ENCODE measurements at regions not wholly inside any gene's neighbourhood (a gene's known extent, or its start where the extent isn't known, plus 50 kb on each side); places are given as distances from the start of the nearest gene placed in this dataset.
"Not testable (repeated sequence)": the region's sequence is repeated elsewhere in the genome, so short reads cannot be mapped to it uniquely, and the experiment has no call there.

- DNase-seq = no peak
Observed at GRCh38 chr9:28518439-28518838, 945.2 kb upstream of the C9orf72 start.

DNA sequence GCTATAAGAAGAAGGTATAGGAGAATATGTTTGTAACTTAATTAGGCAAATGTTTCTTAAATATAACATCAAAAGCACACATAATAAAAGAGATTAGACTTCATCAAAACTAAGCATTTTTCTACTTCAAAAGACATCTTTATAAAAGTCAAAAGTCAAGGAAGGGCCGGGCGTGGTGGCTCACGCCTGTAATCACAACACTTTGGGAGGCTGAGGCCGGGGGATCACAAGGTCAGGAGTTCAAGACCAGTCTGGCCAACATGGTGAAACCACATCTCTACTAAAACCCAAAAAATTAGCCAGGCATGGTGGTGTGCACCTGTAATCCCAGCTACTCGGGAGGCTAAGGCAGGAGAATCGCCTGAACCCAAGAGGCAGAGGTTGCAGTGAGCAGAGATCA is 951.0 kb upstream of the C9orf72 start:
- DNase-seq = not testable (repeated sequence)

DNA sequence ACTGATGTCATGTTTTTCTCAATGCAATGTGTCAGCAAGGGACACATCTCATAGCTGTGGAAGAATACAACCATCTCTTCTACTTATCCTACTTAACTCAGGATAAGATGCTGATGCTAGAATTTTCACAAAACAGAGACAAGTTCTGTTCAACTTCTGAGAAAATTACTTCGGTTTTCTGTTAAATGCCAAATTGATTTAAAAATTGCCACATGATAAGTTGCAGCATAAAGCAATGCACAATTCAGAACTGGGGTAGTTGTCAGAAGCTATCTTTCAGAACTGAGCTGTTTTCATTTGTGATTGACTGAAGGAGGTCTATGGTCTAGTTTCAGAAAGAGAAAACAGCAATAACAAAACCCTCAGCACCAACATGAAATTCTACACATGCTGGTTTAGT is 954.8 kb upstream of the C9orf72 start:
- DNase-seq = no peak

DNA sequence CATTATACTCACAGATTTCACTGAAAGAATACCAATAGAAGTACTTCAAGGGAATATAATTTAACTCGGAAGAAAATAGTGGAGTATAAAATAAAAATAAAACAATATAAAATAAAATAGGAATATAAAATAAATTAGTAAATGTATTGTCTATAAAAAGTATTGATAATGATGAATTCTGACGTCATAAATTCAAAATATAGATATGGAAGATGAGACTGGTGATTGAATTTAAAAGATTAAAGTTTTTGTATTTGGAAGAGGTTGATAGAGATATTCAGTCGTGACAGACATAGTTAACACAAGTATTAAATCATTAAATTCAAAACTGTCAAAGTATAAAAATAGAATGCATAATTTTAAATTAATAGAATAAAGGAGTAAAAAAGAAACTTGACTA is 964.9 kb upstream of the C9orf72 start:
- DNase-seq = no peak

DNA sequence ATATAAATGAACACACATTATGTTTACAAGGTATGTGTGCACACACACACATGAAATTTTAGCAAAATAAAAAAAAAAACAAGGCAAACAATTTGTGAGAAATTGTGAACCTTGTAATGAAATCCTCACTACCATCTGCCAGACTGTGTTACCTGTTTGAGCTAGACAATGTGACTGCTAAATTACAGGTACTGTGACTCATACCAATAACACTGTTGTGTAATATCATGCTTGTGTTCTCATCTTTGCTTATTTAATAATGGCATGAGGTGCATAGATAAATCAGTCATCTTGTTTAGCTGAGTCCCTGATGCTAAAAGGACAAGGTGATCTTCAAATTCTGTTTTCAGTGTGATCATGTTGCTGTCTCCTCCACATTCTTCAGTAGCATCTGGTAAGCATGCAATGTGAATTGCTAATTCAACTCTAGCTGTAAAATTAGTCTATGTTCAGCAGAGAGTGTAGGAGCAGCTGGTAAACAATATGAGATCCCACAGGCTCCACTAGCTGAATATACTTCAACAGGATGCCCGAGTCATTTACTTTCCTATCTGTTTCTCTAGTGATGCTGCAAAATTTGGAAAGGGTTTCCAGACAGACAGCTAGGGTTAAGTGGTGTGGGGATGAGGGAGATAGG is 966.3 kb upstream of the C9orf72 start:
- DNase-seq = peak; percentile 14

DNA sequence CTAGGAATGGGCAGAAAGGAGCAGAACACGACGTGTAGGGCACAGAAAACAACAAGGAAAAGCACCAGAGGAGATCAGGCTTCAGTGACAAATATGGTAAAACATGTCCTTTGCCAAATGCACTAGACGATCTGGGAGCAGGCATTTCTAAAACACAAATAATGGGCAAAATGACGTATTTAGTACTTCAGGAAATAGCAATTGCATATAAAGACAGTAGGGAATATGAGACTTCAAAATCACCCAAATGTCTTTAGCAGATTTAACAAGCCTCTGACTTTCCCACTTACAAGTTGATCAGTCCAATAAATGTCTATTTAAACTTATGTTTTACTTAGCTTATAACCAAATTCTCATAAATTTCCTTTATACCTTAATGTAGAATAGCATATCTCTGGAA is 969.6 kb upstream of the C9orf72 start:
- DNase-seq = no peak

- DNase-seq = no peak
Observed at GRCh38 chr9:28547527-28547926, 974.2 kb upstream of the C9orf72 start.

DNA sequence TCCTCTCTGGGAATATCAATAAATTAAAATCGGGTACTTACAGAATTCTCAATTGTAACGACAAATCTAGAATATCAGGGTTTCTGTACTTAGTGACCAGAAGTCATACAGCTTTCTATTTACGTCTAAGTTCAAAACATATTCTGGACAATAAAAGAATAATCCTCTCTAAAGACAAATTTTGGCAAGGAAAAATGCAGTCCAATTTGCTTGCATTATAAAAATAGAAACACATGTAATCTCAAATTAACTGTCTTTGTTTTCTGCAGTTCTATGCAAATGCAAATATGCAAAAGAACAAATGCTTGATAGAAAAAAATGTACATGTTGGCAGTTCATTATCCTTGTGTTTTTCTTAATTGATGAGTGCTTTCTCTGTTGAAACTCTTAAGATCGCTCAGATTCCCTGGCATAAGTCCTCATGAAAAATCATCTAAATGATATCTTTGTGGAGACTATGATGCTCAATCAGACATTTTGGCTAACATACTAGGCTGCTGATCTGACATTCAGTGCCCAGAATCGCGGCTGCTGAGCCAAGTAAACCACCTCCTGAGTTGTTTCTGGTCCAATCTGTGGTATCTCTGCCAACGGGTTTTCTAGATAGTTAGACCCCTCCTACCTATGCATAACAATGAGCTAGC is 990.1 kb upstream of the C9orf72 start:
- no peak for DNase-seq

DNA sequence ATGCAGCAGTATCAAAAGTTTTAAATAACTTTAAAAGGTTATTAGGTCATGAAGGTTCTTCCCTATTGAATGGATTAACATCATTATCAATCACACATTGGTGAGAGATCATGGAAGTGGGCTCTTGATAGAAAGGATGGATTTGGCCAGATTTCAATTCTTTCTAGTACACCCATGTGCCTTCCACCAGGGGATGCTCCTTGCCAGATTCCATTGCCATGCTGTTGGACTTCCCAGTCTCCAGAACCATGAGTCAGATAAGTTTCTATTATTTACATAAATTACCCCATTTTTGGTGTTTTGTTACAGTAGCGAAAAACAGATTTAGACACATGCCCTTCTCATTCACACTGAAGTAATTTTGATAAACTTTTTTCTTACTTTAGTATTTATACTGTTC is 1010.6 kb upstream of the C9orf72 start:
- no peak for DNase-seq

DNA sequence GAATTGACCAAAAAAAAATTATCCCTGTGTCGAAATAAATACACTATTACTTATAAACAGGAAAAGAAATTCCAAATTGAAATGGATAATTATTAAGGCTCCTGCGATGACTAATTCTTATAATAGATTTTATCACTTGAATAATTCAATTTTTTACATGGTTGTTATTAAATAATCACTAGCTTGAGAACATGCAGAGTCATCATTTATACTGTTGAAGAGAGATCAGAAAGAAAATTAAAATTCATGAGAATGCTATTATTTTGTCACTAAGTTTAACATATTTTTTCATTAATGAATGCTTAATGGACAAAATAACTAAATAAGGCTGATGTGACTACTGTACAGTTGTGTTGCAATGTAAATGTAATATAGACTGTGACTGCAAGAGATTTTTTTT is 1011.3 kb upstream of the C9orf72 start:
- no peak for DNase-seq

DNA sequence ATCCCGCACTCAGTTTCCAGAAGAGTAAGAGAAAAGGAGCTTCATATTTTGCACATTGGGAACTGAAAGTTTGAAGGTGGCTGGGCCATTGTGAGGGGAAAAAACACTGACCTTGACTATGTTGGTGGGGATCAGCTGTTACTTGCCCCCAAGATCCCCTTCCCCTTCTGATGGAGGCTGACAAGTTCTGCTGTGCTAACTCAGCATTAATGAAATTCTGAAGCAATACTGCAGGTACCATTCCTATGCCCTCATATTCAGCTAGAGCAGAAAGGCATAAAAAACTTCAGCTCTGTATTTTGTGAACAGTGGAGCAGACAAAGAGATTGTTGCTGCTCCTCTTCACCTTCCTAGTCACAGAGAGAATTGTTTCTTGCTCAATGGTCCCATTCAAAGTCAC is 1013.8 kb upstream of the C9orf72 start:
- DNase-seq = no peak

- DNase-seq = peak; percentile 5
Observed at GRCh38 chr9:28598408-28598807, 1025.1 kb upstream of the C9orf72 start.

DNA sequence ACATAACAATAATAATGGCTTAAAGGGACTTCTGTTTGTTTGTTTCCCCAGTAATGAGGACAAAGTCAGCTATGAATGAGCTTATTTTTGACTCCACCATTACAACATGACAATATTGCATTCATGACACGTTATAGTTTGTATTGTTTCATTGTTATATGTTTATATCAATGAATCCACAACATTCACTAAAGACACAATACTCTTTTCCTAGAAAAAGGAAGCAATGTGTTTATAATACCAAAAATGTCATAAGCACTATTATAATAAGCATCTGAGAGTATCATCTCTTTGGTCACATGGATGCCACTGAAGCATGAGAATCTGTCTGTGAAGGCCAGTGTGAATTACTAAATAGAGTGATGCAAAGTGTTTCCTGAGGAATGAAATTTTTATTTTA is 1026.9 kb upstream of the C9orf72 start:
- DNase-seq = no peak

DNA sequence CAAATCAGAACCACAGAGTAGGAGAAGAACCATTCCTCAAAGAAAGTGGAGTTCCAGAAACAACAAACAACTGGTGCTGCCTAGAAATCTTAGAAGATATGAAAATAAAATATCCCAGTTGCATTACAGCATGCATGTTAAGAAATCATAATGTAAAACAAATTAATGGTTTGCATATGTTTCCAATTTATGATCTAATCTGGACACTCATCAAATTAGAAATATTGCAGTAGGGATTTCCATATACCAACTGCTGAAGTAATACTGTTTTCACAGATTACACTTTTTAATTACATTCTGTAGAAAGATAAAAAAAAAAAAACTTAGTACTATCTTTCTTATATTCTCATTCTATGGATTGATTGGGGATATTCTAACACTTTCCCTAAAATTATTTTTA is 1034.6 kb upstream of the C9orf72 start:
- DNase-seq = no peak

GRCh38 chr9:28610339-28610738 is 1037.1 kb upstream of the C9orf72 start:
- DNase-seq = no peak

DNA sequence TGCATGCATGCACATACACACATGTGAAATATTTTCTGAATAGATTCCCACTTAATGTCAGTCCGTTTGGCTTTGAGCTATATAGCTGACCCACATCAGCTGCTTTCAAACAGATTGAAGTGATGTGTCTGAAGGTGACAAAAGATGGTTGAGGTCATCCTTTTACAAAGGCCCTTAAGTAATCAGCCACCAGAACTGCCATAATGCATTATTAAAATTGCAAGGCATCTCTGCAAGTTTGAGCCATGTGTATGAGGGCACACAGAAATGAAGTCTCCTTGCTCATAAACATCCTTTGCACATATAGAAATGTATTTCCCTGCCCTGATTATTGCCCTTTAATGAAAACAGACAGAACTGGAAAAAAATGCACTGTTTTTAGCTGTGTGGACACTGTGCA is 1043.0 kb upstream of the C9orf72 start:
- DNase-seq = no peak

- no peak for DNase-seq
Observed at GRCh38 chr9:28620011-28620410, 1046.7 kb upstream of the C9orf72 start.

- DNase-seq = no peak
Observed at GRCh38 chr9:28620661-28621060, 1047.4 kb upstream of the C9orf72 start.

- DNase-seq = no peak
Observed at GRCh38 chr9:28624771-28625170, 1051.5 kb upstream of the C9orf72 start.

GRCh38 chr9:28628031-28628430 is 1054.8 kb upstream of the C9orf72 start:
- DNase-seq = no peak

GRCh38 chr9:28648723-28649122 is 1075.4 kb upstream of the C9orf72 start:
- DNase-seq = no peak

GRCh38 chr9:28650327-28650726 is 1077.0 kb upstream of the C9orf72 start:
- no peak for DNase-seq

DNA sequence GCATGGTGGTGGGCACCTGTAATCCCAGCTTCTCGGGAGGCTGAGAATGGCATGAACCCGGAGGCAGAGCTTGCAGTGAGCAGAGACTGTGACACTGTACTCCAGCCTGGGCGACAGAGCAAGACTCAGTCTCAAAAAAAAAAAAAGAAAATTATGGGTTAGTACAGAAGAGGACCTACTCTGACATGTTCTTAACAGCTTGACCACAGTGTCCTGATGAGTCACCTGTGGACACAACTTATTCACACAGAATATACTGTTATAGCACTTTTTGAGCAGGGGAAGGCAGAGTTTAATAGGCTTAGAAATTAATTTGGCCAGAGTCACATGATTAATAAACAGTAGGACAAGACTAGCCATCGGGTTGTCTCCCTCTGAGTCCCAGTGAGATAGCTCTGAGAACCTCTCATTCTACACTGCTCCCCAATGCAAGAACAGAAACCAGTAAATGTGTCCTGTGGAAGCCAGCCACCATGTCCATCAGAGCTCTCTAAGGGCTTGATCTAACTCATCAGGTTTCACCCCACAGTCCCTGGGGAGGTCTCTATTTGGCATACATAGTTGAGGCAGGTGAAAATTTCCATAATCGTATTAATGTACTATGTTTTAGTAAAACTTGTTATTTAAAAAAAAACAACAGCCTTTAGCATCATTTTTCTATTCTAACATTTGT is 1077.9 kb upstream of the C9orf72 start:
- DNase-seq = no peak

DNA sequence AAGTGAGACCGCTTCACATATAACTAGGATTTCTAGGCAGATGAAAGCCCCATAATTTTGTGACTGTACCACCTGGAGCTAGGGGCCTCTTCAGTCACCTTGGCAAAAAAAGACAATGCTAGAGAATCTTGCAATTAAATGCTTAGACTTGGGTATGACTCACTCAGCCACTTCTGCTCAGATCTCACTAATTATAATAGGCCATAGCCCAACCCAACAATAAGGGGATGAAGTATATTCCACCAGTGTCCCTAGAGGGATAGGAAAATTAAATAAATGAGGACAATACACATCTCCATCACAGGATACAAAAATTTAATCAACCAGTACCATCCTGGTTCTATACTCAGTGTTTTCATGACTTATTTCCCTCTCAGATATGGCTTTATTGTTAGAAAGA is 1079.9 kb upstream of the C9orf72 start:
- no peak for DNase-seq

DNA sequence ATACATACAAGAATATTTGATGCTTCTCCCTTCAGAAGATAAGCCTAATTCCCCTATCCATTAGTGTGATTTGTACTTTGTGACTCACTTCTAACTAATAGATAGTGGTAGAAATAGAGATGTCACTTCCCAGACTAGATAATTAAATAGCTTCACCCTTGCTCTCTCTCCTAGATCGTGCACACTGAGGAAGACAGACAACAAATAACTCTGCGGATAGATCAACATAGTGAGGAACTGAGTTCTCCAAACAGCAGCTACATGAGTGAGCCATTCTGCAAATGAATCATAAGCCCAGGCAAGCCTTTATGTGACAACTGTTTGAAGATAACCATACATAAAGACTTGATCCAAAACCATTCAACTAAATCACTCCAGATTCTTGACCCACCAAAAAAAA is 1083.4 kb upstream of the C9orf72 start:
- no peak for DNase-seq

Data from NCI-H1105 (cell line).